ENCODE measurements at regions not wholly inside any gene's neighbourhood (a gene's known extent, or its start where the extent isn't known, plus 50 kb on each side); places are given as distances from the start of the nearest gene placed in this dataset.

DNA sequence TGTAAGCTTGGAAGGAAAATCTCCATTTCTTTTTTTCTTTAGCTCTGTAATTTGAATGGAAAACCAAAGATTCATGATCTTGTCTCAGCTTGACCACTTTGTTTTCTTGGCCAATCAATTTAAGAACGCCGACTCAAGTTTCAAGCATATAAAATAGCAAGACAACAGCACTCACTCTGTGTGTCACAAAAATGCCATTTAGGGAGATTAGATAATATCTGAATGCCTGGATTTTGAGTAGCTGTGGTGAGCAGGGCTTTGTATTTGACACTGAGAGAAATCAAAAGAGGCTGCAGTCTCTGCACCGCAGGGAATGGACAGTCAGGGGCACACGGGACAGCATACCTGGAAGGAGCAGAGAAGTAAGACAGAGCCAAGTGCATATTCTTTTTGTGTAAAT, 209.5 kb upstream of the SLC10A2 start:
- DNase-seq (ENCODE audit: low read depth), result no peak

DNA sequence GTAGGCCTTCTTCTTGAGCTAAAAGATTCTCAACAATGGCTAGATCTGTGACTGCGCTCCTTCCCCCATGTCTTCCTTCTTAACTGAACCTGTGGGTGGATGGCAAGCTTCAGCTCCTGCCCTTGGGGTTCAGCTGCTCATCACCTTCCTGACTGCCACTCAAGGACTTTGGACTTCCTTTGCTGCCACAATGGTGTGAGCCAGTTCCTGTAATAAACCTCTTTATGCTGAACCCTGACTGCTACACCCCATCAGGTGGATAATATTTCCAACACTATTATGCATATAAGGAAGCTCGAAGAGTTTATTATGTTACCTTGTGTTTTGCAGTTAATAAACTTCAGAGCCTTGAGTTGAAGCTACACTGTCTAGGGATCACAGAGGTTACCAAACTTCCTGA, 208.9 kb upstream of the SLC10A2 start:
- no peak for DNase-seq (ENCODE audit: low read depth)

More for the DNA sequence above, 209.5 kb upstream of the SLC10A2 start:
- TF ChIP-seq, protein P1, sequence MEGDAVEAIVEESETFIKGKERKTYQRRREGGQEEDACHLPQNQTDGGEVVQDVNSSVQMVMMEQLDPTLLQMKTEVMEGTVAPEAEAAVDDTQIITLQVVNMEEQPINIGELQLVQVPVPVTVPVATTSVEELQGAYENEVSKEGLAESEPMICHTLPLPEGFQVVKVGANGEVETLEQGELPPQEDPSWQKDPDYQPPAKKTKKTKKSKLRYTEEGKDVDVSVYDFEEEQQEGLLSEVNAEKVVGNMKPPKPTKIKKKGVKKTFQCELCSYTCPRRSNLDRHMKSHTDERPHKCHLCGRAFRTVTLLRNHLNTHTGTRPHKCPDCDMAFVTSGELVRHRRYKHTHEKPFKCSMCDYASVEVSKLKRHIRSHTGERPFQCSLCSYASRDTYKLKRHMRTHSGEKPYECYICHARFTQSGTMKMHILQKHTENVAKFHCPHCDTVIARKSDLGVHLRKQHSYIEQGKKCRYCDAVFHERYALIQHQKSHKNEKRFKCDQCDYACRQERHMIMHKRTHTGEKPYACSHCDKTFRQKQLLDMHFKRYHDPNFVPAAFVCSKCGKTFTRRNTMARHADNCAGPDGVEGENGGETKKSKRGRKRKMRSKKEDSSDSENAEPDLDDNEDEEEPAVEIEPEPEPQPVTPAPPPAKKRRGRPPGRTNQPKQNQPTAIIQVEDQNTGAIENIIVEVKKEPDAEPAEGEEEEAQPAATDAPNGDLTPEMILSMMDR (conservative IDR thresholded peaks at IDR 0.05; ENCODE audit: control insufficient read depth, insufficient read depth, low read depth, low read length), result no peak
- H3K4me3 ChIP-seq (ENCODE audit: control insufficient read depth, low read depth, low read length), result no peak overlapping the region

DNA sequence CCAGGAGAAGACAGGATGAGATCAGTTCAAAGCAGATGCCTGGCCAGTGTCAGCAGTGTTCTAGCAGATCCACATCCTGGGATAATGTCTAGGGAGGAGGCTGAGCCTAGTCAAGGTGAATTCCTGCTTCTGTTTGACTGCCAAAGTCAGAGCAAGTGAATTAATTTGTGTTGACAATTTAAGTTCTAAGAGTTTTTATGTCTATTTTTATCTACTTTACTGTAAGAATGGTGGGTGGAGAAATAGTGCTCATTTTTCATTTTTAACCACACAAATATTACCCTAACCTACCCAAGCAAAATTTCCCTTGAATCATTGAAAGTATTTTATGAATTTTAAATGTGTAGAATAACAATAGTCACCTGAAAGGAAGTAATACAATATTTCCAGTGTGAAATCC, 207.6 kb upstream of the SLC10A2 start:
- TF ChIP-seq, protein P1 (conservative IDR thresholded peaks at IDR 0.05; ENCODE audit: control insufficient read depth, insufficient read depth, low read depth, low read length), result no peak
- no peak for DNase-seq (ENCODE audit: low read depth)
- no peak overlapping the region for H3K4me3 ChIP-seq (ENCODE audit: control insufficient read depth, low read depth, low read length)

More for the DNA sequence above, 208.9 kb upstream of the SLC10A2 start:
- H3K4me3 ChIP-seq (ENCODE audit: control insufficient read depth, low read depth, low read length), result no peak overlapping the region
- TF ChIP-seq, protein P1 (conservative IDR thresholded peaks at IDR 0.05; ENCODE audit: control insufficient read depth, insufficient read depth, low read depth, low read length), result no peak

DNA sequence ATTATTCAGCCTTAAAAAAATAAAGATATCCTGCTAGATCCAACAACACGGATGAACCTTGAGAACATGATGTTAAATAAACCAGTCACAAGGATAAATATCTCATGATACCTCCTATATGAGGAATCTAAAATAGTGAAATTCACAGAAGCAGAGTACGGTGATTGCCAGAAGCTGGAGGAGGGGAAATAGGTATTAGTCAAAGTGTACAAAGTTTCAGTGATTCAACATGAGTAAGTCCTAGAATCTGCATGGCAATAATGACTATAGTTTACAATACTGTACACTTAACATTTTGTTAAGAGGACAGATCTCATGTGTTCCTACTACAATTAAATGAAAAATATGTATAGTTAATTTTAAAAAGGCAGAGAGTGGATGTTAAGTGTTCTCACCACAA, 206.6 kb upstream of the SLC10A2 start:
- peak; percentile 34 for DNase-seq (ENCODE audit: low read depth)
- no peak overlapping the region for H3K4me3 ChIP-seq (ENCODE audit: control insufficient read depth, low read depth, low read length)
- TF ChIP-seq, protein P1 (conservative IDR thresholded peaks at IDR 0.05; ENCODE audit: control insufficient read depth, insufficient read depth, low read depth, low read length), result no peak

DNA sequence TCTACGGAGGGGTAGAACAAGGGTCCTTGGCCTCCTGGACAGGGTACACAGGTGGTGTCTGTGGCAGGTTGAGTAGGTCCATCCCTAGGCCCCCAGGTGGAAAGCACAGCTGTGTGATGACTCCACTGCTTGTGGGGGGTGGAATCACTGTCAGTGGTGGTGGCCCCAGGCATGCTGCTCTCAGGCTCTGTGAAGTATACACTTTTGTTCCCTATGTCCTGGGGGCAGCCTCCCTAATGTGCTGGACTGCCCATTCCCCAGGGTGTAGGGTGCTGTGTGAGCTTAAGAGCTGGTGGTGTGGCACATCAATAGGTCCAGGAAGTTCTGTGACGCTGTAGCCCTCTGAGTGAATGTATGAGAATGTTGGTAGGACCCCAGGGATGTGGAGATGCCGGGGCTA, 197.2 kb upstream of the SLC10A2 start:
- TF ChIP-seq, protein P1 (conservative IDR thresholded peaks at IDR 0.05; ENCODE audit: control insufficient read depth, insufficient read depth, low read depth, low read length), result no peak
- DNase-seq (ENCODE audit: low read depth), result no peak
- no peak overlapping the region for H3K4me3 ChIP-seq (ENCODE audit: control insufficient read depth, low read depth, low read length)

DNA sequence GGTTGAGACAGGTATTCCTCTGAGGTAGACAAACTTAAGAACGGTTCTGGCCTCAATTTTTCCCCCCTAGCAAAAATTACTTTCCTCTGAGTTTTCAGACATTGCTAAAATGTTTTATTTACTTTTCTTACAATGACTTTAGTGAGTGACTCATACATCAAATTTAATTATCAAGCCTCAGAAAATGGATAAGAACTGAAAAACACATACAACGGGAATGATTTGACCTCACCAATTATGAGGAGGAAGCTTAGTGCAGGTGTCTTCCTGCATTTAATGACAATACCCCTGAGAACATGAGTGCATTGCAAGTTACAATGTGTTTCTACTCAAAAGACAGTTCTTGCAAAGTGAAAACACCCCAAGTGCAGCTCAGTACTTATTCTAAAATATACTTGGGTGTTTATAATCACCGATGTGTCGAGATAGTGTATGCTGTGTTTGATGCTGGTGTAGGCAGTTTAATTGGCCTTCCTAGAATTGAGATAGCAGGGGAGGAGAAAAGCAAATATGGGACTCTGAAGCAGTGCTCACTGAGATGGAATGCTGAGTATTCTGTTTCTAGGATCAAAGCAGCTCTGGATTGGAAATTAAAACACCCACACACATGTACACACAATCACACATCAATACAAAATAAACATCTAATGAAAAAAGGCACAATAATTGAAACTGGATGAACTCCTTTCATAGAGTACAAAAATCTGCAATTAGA, 189.5 kb upstream of the SLC10A2 start:
- no peak overlapping the region for H3K4me3 ChIP-seq (ENCODE audit: control insufficient read depth, low read depth, low read length)

More for the DNA sequence above, 189.5 kb upstream of the SLC10A2 start:
- no peak for DNase-seq (ENCODE audit: low read depth)
- TF ChIP-seq, protein P1 (conservative IDR thresholded peaks at IDR 0.05; ENCODE audit: control insufficient read depth, insufficient read depth, low read depth, low read length), result no peak
